ENCODE measurements at regions not wholly inside any gene's neighbourhood (a gene's known extent, or its start where the extent isn't known, plus 50 kb on each side); places are given as distances from the start of the nearest gene placed in this dataset.

DNA sequence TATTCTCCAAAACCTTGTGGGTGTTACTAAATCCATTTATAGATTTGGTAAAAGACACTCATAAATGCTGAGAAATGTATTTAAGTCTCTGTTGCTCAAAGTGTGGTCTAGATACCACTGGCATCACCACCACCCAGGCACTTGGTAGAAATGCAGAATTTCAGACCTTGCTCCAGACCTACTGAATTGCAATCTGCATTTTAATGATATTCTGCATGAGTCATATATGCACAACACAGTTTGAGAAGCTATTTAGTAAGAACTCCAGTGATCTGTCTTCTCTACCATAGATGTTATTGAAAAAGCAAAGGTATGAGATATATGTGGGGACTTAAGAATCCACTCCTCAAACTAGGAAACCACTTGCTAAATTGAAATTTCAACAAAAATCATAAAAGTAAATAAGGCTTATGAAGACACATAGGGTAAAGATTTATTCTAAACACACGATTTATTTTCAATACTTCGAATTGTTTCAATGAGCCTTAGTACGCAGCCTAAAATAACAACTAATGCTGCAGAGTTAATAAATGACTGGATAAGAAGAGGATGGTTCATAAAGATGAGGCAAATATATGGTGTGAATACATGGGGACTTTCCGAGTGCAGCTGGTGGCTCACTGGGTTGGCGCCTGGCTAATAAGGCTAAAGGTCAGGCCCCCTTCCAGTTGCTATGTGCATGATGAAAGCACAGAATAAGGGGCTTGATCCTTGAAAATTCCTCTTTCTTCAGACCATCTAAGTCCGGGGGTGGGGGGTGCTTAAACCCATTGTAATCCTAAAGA, 813.3 kb downstream of the NR2F2 start:
- Mint-ChIP-seq H3K27ac (no peak overlapping the region), H3K27me3 (ENCODE audit: low read depth) (no peaks in the 10 kb centered on the region), H3K4me3 (no peak overlapping the region), H3K9me3 (peaks cover 3% of the 10 kb centered on the region), H3K4me1 (ENCODE audit: low read depth) (no peaks in the 10 kb centered on the region), H3K36me3 (ENCODE audit: low read depth) (no peaks in the 10 kb centered on the region)

- no peaks in the 10 kb centered on the region for H3K36me3 Mint-ChIP-seq (ENCODE audit: low read depth)
- H3K27ac Mint-ChIP-seq, result no peak overlapping the region
- no peaks in the 10 kb centered on the region for H3K27me3 Mint-ChIP-seq (ENCODE audit: low read depth)
- H3K9me3 Mint-ChIP-seq, result peaks cover 3% of the 10 kb centered on the region
- no peak overlapping the region for H3K4me3 Mint-ChIP-seq
- no peaks in the 10 kb centered on the region for H3K4me1 Mint-ChIP-seq (ENCODE audit: low read depth)
Measured at GRCh38 chr15:97144377-97144711, 813.8 kb downstream of the NR2F2 start.

GRCh38 chr15:97146929-97147870, 813.3 kb upstream of the ARRDC4 start:
- H3K27me3 Mint-ChIP-seq (ENCODE audit: low read depth), result no peaks in the 10 kb centered on the region
- H3K4me3 Mint-ChIP-seq, result no peak overlapping the region
- no peak overlapping the region for H3K27ac Mint-ChIP-seq
- H3K36me3 Mint-ChIP-seq (ENCODE audit: low read depth), result no peaks in the 10 kb centered on the region
- H3K9me3 Mint-ChIP-seq, result peaks cover 6% of the 10 kb centered on the region
- no peaks in the 10 kb centered on the region for H3K4me1 Mint-ChIP-seq (ENCODE audit: low read depth)

GRCh38 chr15:97153356-97153965, 807.0 kb upstream of the ARRDC4 start:
- peaks cover 4% of the 10 kb centered on the region for H3K9me3 Mint-ChIP-seq
- H3K27ac Mint-ChIP-seq, result no peak overlapping the region
- no peaks in the 10 kb centered on the region for H3K27me3 Mint-ChIP-seq (ENCODE audit: low read depth)
- no peaks in the 10 kb centered on the region for H3K36me3 Mint-ChIP-seq (ENCODE audit: low read depth)
- no peak overlapping the region for H3K4me3 Mint-ChIP-seq
- H3K4me1 Mint-ChIP-seq (ENCODE audit: low read depth), result no peaks in the 10 kb centered on the region

- Mint-ChIP-seq H3K27me3 (ENCODE audit: low read depth) (no peaks in the 10 kb centered on the region), H3K4me1 (ENCODE audit: low read depth) (no peaks in the 10 kb centered on the region), H3K27ac (no peak overlapping the region), H3K4me3 (no peak overlapping the region), H3K36me3 (ENCODE audit: low read depth) (no peaks in the 10 kb centered on the region), H3K9me3 (no peaks in the 10 kb centered on the region)
Measured at GRCh38 chr15:97156739-97157265, 803.7 kb upstream of the ARRDC4 start.

DNA sequence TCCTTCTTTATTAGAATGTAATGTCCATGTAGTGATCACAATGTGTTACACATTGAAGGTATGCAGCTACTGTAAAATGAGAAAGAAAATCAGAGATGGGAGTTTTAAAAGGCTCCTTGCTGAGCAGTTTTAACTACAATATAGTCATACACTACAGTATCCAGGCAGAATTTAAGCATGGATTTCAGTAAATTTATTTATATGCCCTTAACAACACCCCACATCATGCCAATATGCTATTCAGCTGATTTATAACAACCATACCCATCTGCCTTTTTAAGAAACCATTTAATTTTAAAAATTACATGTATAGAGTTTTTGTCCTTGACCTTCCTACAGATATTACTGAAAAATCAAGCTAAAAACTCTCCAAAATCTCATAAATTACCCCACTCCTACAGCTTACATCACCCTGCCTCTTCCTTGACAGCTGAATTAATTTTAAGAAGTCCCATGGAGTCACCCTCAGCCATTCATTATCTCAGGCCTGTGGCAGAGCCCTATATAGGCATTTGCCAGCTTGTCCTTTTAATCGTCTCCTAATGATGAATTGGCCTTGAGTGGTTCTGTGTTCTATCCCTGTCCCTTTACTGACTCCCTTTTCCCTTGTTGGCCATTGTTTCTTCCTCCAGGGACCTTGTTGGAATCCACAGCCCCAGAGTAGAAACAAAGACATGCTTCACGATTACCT, 797.6 kb upstream of the ARRDC4 start:
- no peak overlapping the region for H3K27ac Mint-ChIP-seq
- H3K27me3 Mint-ChIP-seq (ENCODE audit: low read depth), result no peaks in the 10 kb centered on the region
- H3K36me3 Mint-ChIP-seq (ENCODE audit: low read depth), result no peaks in the 10 kb centered on the region
- H3K4me1 Mint-ChIP-seq (ENCODE audit: low read depth), result no peaks in the 10 kb centered on the region
- peaks cover 3% of the 10 kb centered on the region for H3K9me3 Mint-ChIP-seq
- no peak overlapping the region for H3K4me3 Mint-ChIP-seq

DNA sequence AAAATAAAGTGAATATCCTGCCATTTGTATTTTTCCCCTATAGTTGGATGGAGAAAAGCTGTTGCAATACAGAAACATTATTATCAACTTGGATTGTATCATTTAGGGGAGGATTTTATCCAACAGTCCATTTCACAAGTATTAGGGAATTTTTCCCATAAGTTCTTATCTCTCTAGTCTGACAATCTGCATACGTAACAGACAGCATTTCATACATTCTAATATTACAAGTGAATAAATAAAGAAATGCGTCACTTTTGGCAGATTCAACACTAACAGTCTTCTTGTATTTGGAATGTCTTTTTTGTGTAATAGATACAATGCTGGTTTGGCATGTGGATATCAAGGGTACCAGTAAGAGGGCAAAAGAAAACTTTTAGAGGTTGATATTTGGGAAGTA, 795.3 kb upstream of the ARRDC4 start:
- Mint-ChIP-seq H3K9me3 (peaks cover 3% of the 10 kb centered on the region), H3K27ac (no peak overlapping the region), H3K36me3 (ENCODE audit: low read depth) (no peaks in the 10 kb centered on the region)

DNA sequence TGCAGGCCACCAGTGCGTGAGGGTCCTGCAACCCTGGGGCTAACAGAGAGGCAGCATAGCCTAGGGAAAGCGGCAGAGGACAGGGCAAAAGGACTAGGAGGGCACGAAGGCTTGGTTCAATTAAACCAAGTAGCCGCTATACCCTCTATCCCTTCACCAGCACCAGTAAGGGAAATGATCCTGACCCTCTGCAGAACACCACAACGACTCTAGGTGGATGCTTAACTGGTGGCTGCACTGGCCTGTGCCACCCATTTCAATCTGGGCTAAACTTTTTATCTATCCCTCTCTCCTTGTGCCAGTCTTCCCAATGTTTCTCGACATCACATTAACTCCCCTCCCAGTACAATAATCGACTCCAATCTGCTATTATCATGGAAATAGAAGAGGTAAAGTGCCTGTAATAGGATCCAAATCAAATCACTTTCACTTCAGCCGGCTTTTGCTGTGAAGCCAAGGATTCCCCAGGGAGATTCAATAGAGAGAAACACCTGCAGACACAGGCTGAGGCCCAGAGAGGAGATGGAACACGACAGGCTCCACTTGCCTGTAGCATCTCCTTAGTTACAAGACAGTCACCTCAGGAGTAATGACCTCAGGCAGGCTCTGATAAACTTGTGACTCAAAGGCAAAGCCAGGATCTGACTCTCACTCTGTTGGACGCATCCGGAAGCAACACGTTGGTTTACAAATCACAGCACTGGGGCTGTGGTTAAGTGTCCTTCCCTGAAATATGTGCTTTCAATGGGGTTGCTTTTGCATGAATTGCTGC, 791.6 kb upstream of the ARRDC4 start:
- H3K4me1 Mint-ChIP-seq (ENCODE audit: low read depth), result no peaks in the 10 kb centered on the region
- no peak overlapping the region for H3K27ac Mint-ChIP-seq
- peaks cover 3% of the 10 kb centered on the region for H3K9me3 Mint-ChIP-seq

More for the DNA sequence above, 795.3 kb upstream of the ARRDC4 start:
- Mint-ChIP-seq H3K4me3 (no peak overlapping the region), H3K27me3 (ENCODE audit: low read depth) (no peaks in the 10 kb centered on the region), H3K4me1 (ENCODE audit: low read depth) (no peaks in the 10 kb centered on the region)

DNA sequence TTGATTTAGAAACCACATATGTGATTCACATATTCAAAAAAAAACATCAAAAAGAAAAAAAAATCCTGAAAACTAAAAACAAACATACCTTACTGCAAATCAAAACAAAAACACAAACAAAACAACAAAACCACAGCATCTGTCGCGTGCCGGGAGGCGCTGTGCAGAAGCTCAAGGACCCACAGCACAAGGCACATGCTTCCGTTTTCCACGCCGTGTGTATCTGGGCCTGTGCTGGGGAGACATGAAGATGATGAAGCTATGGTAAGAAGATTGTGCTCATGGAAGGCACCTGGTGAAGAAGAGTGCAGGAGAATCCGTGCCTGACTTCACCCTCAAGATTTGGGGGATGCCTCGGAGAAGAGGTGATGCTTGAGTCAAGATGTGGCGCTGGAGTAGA, 788.9 kb upstream of the ARRDC4 start:
- Mint-ChIP-seq H3K4me3 (no peak overlapping the region), H3K27ac (no peak overlapping the region), H3K4me1 (ENCODE audit: low read depth) (no peaks in the 10 kb centered on the region), H3K36me3 (ENCODE audit: low read depth) (no peaks in the 10 kb centered on the region), H3K27me3 (ENCODE audit: low read depth) (no peaks in the 10 kb centered on the region), H3K9me3 (peaks cover 6% of the 10 kb centered on the region)

More for the DNA sequence above, 791.6 kb upstream of the ARRDC4 start:
- Mint-ChIP-seq H3K4me3 (no peak overlapping the region), H3K27me3 (ENCODE audit: low read depth) (no peaks in the 10 kb centered on the region), H3K36me3 (ENCODE audit: low read depth) (no peaks in the 10 kb centered on the region)

- H3K27me3 Mint-ChIP-seq (ENCODE audit: low read depth), result no peaks in the 10 kb centered on the region
- no peak overlapping the region for H3K4me3 Mint-ChIP-seq
- no peaks in the 10 kb centered on the region for H3K36me3 Mint-ChIP-seq (ENCODE audit: low read depth)
- peaks cover 4% of the 10 kb centered on the region for H3K9me3 Mint-ChIP-seq
- H3K4me1 Mint-ChIP-seq (ENCODE audit: low read depth), result no peaks in the 10 kb centered on the region
- no peak overlapping the region for H3K27ac Mint-ChIP-seq
Measured at GRCh38 chr15:97174886-97175540, 785.5 kb upstream of the ARRDC4 start.

GRCh38 chr15:97177151-97177577, 783.3 kb upstream of the ARRDC4 start:
- H3K4me3 Mint-ChIP-seq, result no peak overlapping the region
- H3K36me3 Mint-ChIP-seq (ENCODE audit: low read depth), result no peaks in the 10 kb centered on the region
- no peaks in the 10 kb centered on the region for H3K27me3 Mint-ChIP-seq (ENCODE audit: low read depth)
- no peaks in the 10 kb centered on the region for H3K4me1 Mint-ChIP-seq (ENCODE audit: low read depth)
- H3K27ac Mint-ChIP-seq, result no peak overlapping the region
- H3K9me3 Mint-ChIP-seq, result peaks cover 4% of the 10 kb centered on the region

GRCh38 chr15:97182581-97182980, 777.9 kb upstream of the ARRDC4 start:
- Mint-ChIP-seq H3K27ac (no peak overlapping the region), H3K4me3 (no peak overlapping the region), H3K9me3 (peaks cover 4% of the 10 kb centered on the region), H3K27me3 (ENCODE audit: low read depth) (no peaks in the 10 kb centered on the region), H3K36me3 (ENCODE audit: low read depth) (no peaks in the 10 kb centered on the region), H3K4me1 (ENCODE audit: low read depth) (no peaks in the 10 kb centered on the region)

DNA sequence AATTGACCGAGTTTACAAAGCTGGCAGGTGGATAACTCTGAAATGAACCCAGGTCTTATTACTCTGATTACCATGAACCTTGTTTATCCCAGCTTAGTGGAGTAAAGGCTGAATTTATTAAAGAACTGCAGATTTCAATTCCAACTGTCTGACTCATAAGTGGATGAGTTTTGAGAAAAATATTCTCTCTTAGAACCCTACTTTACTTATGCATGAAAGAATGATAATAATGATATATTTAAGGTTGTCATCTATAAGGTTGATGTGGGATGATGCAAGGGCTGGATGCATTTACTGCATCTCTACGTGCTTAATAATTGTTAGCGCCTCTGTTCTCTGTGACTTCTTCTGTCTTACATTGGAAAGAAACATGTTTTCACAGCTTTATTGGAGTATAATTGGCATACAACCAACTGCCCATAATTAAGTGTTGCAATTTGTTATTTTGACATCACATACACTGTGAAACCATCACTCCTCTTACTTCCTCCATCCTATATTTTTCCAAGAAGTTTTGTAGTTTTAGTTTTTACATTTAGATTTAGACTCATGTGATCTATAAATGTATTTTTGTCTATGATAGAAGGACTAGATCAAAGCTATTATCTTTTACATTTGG, 771.2 kb upstream of the ARRDC4 start:
- Mint-ChIP-seq H3K4me3 (no peak overlapping the region), H3K4me1 (ENCODE audit: low read depth) (no peaks in the 10 kb centered on the region), H3K27me3 (ENCODE audit: low read depth) (no peaks in the 10 kb centered on the region), H3K9me3 (peaks cover 8% of the 10 kb centered on the region), H3K27ac (no peak overlapping the region), H3K36me3 (ENCODE audit: low read depth) (no peaks in the 10 kb centered on the region)
